CD4-positive, alpha-beta T cell treated with Interleukin-1 beta for 1 hour (primary cell): ENCODE measurements at regions not wholly inside any gene's neighbourhood (a gene's known extent, or its start where the extent isn't known, plus 50 kb on each side); places are given as distances from the start of the nearest gene placed in this dataset.
A peak's percentile ranks its signal among the peaks of the same experiment; 100 is the strongest.

ENCODE experiments used
- DNase-seq, 2 donors: peaks; one replicate each; pipeline ENCODE4 v3.0.0-alpha.2; 2020 to 2022

- peak; percentile 45 to 62 for DNase-seq
These were observed 131.6 kb upstream of the RASGRP1 start for GRCh38 chr15:38696109-38696727.

- no peak for DNase-seq
These were observed 132.3 kb upstream of the RASGRP1 start for GRCh38 chr15:38696790-38697495.

GRCh38 chr15:38698254-38698653 lies 133.6 kb upstream of the RASGRP1 start:
- DNase-seq = peak in 1 of 2 donors; percentile 35

GRCh38 chr15:38699633-38700230 lies 135.1 kb upstream of the RASGRP1 start:
- DNase-seq = peak; percentile 70 to 80

GRCh38 chr15:38701149-38701548 lies 136.5 kb upstream of the RASGRP1 start:
- DNase-seq = no peak

- DNase-seq = no peak
These were observed 137.7 kb upstream of the RASGRP1 start for GRCh38 chr15:38702178-38702912.

- DNase-seq = no peak
These were observed 141.0 kb upstream of the RASGRP1 start for GRCh38 chr15:38705436-38706219.

GRCh38 chr15:38706956-38707355 lies 142.3 kb upstream of the RASGRP1 start:
- no peak for DNase-seq

GRCh38 chr15:38707802-38708671 lies 143.4 kb upstream of the RASGRP1 start:
- peak; percentile 32 to 64 for DNase-seq

GRCh38 chr15:38708672-38709180 lies 144.1 kb upstream of the RASGRP1 start:
- no peak for DNase-seq

- DNase-seq = no peak
These were observed 144.6 kb upstream of the RASGRP1 start for GRCh38 chr15:38709196-38709595.

- no peak for DNase-seq
These were observed 149.9 kb upstream of the RASGRP1 start for GRCh38 chr15:38714309-38715072.

GRCh38 chr15:38720893-38721567 lies 156.4 kb upstream of the RASGRP1 start:
- DNase-seq = no peak

- DNase-seq = no peak
These were observed 156.9 kb upstream of the RASGRP1 start for GRCh38 chr15:38721568-38721945.

- no peak for DNase-seq
These were observed 157.6 kb upstream of the RASGRP1 start for GRCh38 chr15:38722236-38722635.

GRCh38 chr15:38724827-38725226 lies 160.2 kb upstream of the RASGRP1 start:
- no peak for DNase-seq

- no peak for DNase-seq
These were observed 161.6 kb upstream of the RASGRP1 start for GRCh38 chr15:38726187-38726586.

- DNase-seq = no peak
These were observed 168.7 kb upstream of the RASGRP1 start for GRCh38 chr15:38733331-38733730.

- no peak for DNase-seq
These were observed 175.6 kb upstream of the RASGRP1 start for GRCh38 chr15:38740206-38740605.

- DNase-seq = no peak
These were observed 178.5 kb upstream of the RASGRP1 start for GRCh38 chr15:38743147-38743546.
